DOHH2 (cell line): ENCODE measurements at regions not wholly inside any gene's neighbourhood (a gene's known extent, or its start where the extent isn't known, plus 50 kb on each side); places are given as distances from the start of the nearest gene placed in this dataset.

ENCODE experiments used
- H3F3A ChIP-seq: fragments of 200-600 bp; sonication (generic), shearing (Covaris generic); 2 replicates; pipeline ENCODE4 v1.6.0; 2016; ENCODE audit warnings: antibody characterized with exemption, mild to moderate bottlenecking; ENCODE audit not compliant: control insufficient read depth, insufficient read depth
- H3K27ac ChIP-seq: fragments of 200-600 bp; sonication (generic); 2 replicates; pipeline ENCODE4 v1.5.1; 2014; ENCODE audit warnings: low read depth, mild to moderate bottlenecking, low read length, moderate library complexity
- H3K27me3 ChIP-seq: fragments of 200-600 bp; sonication (generic); 2 replicates; pipeline ENCODE4 v1.6.1; 2014; ENCODE audit warnings: mild to moderate bottlenecking, low read length, mixed read lengths; ENCODE audit not compliant: control insufficient read depth
- H3K36me3 ChIP-seq: fragments of 200-600 bp; sonication (generic); 2 replicates; pipeline ENCODE4 v1.6.1; 2014; ENCODE audit warnings: mild to moderate bottlenecking, low read length, moderate library complexity, mixed read lengths; ENCODE audit not compliant: control insufficient read depth
- H3K4me1 ChIP-seq: fragments of 200-600 bp; sonication (generic); 2 replicates; pipeline ENCODE4 v1.6.1; 2014; ENCODE audit warnings: mild to moderate bottlenecking, low read length, mixed read lengths; ENCODE audit not compliant: control insufficient read depth
- H3K4me2 ChIP-seq: fragments of 200-600 bp; sonication (generic); 2 replicates; pipeline ENCODE4 v1.6.0; 2014; ENCODE audit warnings: mild to moderate bottlenecking, low read length, moderate library complexity
- H3K4me3 ChIP-seq: fragments of 200-600 bp; sonication (generic); 2 replicates; pipeline ENCODE4 v1.5.1; 2014; ENCODE audit warnings: mild to moderate bottlenecking, low read length, mixed read lengths
- H3K79me2 ChIP-seq: fragments of 200-600 bp; sonication (generic); 2 replicates; pipeline ENCODE4 v1.6.1; 2014; ENCODE audit warnings: mild to moderate bottlenecking, low read length, mixed read lengths; ENCODE audit not compliant: control insufficient read depth
- H3K9me2 ChIP-seq: fragments of 200-600 bp; sonication (generic); replicated peaks from 2 replicates; pipeline ENCODE4 v1.6.1; 2014; ENCODE audit warnings: mild to moderate bottlenecking, low read length, mixed read lengths; ENCODE audit not compliant: control insufficient read depth
- H3K9me3 ChIP-seq: fragments of 200-600 bp; sonication (generic); 2 replicates; pipeline ENCODE4 v1.6.1; 2014; ENCODE audit warnings: antibody characterized with exemption, low read length, mixed read lengths; ENCODE audit not compliant: control insufficient read depth, insufficient read depth
- H4K20me1 ChIP-seq: fragments of 200-600 bp; sonication (generic); 2 replicates; pipeline ENCODE4 v1.6.0; 2014; ENCODE audit warnings: low read depth, mild to moderate bottlenecking, antibody characterized with exemption, low read length, moderate library complexity; ENCODE audit not compliant: control insufficient read depth, insufficient read depth
- EZH2phosphoT487 ChIP-seq: fragments of 200-600 bp; sonication (generic); IDR thresholded peaks from 2 replicates; pipeline ENCODE4 v1.6.1; 2017; ENCODE audit warnings: borderline replicate concordance, mild to moderate bottlenecking, antibody characterized with exemption, low read length, moderate library complexity, mixed read lengths
- TF ChIP-seq, protein P1 (sequence below): fragments of 200-600 bp; sonication (generic); IDR thresholded peaks from one replicate; pipeline ENCODE4 v1.5.1; 2014; ENCODE audit warnings: antibody characterized with exemption, mild to moderate bottlenecking, low read depth, low read length; ENCODE audit not compliant: poor library complexity, severe bottlenecking

GRCh38 chr4:85391071-85391470 lies 83.9 kb upstream of the ARHGAP24 start:
- no peak overlapping the region for H3K4me3 ChIP-seq
- no peaks in the 10 kb centered on the region for H3K27me3 ChIP-seq
- no peaks in the 10 kb centered on the region for H3K9me3 ChIP-seq
- H3K4me1 ChIP-seq: peaks cover 20% of the 10 kb centered on the region
- H3K9me2 ChIP-seq: no peaks in the 10 kb centered on the region
- H4K20me1 ChIP-seq: no peaks in the 10 kb centered on the region
- no peaks in the 10 kb centered on the region for H3K36me3 ChIP-seq
- TF ChIP-seq, protein P1, sequence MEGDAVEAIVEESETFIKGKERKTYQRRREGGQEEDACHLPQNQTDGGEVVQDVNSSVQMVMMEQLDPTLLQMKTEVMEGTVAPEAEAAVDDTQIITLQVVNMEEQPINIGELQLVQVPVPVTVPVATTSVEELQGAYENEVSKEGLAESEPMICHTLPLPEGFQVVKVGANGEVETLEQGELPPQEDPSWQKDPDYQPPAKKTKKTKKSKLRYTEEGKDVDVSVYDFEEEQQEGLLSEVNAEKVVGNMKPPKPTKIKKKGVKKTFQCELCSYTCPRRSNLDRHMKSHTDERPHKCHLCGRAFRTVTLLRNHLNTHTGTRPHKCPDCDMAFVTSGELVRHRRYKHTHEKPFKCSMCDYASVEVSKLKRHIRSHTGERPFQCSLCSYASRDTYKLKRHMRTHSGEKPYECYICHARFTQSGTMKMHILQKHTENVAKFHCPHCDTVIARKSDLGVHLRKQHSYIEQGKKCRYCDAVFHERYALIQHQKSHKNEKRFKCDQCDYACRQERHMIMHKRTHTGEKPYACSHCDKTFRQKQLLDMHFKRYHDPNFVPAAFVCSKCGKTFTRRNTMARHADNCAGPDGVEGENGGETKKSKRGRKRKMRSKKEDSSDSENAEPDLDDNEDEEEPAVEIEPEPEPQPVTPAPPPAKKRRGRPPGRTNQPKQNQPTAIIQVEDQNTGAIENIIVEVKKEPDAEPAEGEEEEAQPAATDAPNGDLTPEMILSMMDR: no peak
- TF ChIP-seq EZH2phosphoT487: no peak
- no peak overlapping the region for H3K4me2 ChIP-seq
- no peaks in the 10 kb centered on the region for H3K79me2 ChIP-seq
- H3F3A ChIP-seq: no peaks in the 10 kb centered on the region; the same call in 1 of the 2 replicates
- no peak overlapping the region for H3K27ac ChIP-seq

DNA sequence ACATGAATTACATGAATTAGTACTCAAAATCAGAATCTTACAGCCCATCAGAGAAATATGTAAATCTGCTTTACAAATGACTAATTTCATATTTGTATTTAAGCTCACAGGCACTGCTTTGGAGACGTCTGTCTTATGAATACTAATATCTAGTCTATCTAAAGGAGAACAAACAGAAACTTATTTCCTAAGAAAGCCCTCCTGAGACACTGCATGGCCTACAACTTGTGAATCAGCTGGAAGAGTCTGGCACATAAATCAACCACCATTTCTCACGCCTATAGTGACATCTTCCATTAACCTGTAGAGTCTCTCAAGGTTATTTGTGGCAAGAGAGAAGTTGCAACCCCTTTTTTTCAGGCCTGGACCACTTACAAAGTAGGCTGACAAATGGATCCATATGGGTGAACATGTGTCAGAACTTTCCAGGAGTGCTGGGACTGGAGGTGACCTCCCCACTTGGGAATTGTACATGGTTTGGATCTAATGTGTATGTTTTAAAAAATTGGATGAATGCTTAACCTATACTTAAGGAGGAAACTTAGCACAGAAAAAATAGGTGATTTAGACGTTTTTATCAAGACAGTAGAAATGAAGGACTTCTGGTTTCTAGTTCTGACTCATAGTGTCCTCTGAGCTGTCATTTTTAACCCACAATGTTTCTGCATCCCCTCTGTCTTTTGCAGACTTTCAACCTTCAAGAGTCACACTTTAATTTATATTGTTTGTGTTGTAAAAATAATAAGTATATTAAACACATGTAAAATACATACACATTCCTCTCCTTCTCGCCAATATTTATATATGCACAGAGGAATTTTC lies 83.2 kb upstream of the ARHGAP24 start:
- no peaks in the 10 kb centered on the region for H3K79me2 ChIP-seq
- H3K9me3 ChIP-seq: no peaks in the 10 kb centered on the region
- peaks cover 20% of the 10 kb centered on the region for H3K4me1 ChIP-seq
- no peaks in the 10 kb centered on the region for H3K36me3 ChIP-seq
- H3K27me3 ChIP-seq: no peaks in the 10 kb centered on the region
- H3K9me2 ChIP-seq: no peaks in the 10 kb centered on the region
- no peak overlapping the region for H3K4me3 ChIP-seq
- H4K20me1 ChIP-seq: no peaks in the 10 kb centered on the region
- H3F3A ChIP-seq: no peaks in the 10 kb centered on the region; the same call in 1 of the 2 replicates
- no peak overlapping the region for H3K27ac ChIP-seq
- no peak overlapping the region for H3K4me2 ChIP-seq
- TF ChIP-seq EZH2phosphoT487: no peak

DNA sequence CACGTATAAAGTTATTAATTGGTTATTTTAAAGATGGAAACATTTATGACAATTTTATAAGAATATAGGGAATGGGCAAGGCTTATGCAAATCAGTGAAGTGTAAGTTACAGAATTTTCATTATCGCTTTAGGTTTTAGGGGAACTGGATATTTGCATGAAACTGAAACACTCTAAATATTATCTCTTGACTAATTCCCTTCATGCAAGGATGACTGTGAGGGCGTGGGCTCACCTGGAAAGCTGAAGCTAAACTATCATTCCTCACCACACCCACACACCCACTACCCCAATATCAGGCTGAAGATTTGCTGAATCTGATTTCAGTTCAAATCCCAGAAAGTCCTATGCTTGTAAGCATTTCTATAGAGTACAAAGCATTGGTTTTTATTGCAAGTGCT lies 81.7 kb upstream of the ARHGAP24 start:
- H3K27ac ChIP-seq: no peak overlapping the region
- no peaks in the 10 kb centered on the region for H3K9me2 ChIP-seq
- H3K9me3 ChIP-seq: no peaks in the 10 kb centered on the region
- peaks cover 20% of the 10 kb centered on the region for H3K4me1 ChIP-seq
- no peak overlapping the region for H3K4me3 ChIP-seq
- no peaks in the 10 kb centered on the region for H3K36me3 ChIP-seq
- no peak overlapping the region for H3K4me2 ChIP-seq
- TF ChIP-seq, protein P1: no peak
- no peak for TF ChIP-seq EZH2phosphoT487
- no peaks in the 10 kb centered on the region; the same call in 1 of the 2 replicates for H3F3A ChIP-seq
- no peaks in the 10 kb centered on the region for H3K27me3 ChIP-seq
- no peaks in the 10 kb centered on the region for H4K20me1 ChIP-seq
- H3K79me2 ChIP-seq: no peaks in the 10 kb centered on the region

DNA sequence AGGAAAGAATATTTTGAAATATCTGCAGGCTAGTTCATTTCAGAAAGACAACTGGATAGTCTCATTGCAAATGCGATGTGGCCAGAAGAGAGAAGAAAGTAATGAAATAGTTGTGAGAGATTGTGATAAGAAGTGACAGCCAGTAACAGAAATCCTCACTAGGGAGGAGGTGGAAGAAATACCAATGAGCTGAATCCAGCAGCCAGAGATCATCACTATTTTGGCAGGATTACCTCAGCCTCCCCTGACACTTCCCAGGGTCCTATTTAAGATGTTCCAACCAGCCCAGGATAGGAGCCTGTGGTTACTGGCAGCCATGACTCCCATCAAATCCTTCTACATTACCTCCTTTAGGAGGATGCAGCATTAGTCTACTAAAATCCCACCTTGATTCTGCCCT lies 76.7 kb upstream of the ARHGAP24 start:
- peaks cover 7% of the 10 kb centered on the region for H3K4me1 ChIP-seq
- no peaks in the 10 kb centered on the region for H3K9me2 ChIP-seq
- no peaks in the 10 kb centered on the region for H4K20me1 ChIP-seq
- no peaks in the 10 kb centered on the region for H3K36me3 ChIP-seq
- no peaks in the 10 kb centered on the region for H3K9me3 ChIP-seq
- no peaks in the 10 kb centered on the region for H3K79me2 ChIP-seq
- H3K27ac ChIP-seq: no peak overlapping the region
- H3K4me3 ChIP-seq: no peak overlapping the region
- H3K27me3 ChIP-seq: no peaks in the 10 kb centered on the region
- TF ChIP-seq, protein P1: no peak
- no peak for TF ChIP-seq EZH2phosphoT487
- H3K4me2 ChIP-seq: no peak overlapping the region
- H3F3A ChIP-seq: no peaks in the 10 kb centered on the region
